HG03045 (cell line): ENCODE measurements at regions not wholly inside any gene's neighbourhood (a gene's known extent, or its start where the extent isn't known, plus 50 kb on each side); places are given as distances from the start of the nearest gene placed in this dataset.

Experiments used
- ATAC-seq: cut with Tn5 transposase; IDR thresholded peaks from one replicate; pipeline ENCODE4 v1.9.1; 2021; ENCODE audit warnings: mild to moderate bottlenecking, moderate library complexity; ENCODE audit not compliant: unreplicated experiment

DNA sequence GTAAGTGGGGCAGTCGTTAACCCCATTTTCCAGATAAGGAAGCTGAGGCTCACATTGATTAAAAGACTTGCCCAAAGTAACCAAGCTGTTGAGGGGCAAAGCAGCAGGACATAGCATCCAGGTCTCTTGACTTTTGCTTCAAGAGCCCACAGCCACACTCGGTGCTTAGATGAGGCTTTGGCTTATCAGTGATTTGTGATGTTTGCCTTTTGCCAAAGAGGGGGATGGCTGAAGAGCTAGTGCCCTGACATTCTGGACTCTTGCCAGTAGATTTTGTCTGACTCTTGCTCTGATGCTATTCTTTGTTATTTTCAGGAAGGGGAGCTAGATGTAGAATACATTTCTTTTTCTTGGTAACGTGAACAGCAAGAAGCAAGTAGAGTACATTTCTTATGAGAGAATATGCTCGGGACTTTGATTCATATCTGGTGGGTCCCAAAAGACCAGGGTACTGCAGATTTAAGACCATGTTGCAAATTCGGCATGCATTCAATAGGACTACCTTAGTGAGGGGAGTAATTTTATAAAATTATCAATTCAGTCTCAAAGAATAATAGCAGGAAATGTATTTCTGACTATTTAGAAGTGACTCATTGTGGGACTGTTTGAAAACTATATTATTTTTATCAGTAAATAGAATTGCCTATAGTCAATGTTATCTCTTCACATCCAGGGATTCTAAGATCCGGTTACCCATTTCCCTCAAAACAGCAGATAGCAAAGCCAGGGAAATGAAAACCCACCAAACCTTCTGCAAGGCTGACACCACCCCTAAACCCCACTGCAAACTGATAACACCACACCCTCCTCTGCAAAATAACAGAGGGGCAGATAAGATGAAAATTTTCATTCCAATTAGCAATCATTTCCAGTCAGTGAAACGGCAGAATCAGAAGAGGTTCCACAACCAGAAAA is 180.0 kb upstream of the BMPER start:
- ATAC-seq: no peak

GRCh38 chr7:33726582-33726981 is 178.8 kb upstream of the BMPER start:
- ATAC-seq: no peak

DNA sequence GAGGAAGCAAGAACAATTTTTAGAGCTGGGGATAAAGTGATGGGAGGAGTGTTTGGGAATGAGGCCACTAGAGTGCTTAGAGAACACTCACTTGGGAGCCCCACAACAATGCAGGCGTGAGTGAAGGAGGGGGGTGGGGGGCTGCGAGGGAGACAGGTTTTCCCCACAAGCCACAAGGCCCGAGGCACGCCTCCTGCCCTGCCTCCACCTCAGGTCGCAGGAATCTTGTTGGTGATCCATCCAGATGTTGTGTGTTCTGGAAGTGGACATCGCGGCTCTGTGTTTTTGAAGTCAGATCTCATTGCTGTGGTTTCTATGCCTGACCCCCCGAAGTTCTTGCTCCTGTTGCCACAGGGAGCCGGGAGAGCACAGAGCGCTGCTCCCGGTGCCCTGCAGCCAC is 178.0 kb upstream of the BMPER start:
- no peak for ATAC-seq

DNA sequence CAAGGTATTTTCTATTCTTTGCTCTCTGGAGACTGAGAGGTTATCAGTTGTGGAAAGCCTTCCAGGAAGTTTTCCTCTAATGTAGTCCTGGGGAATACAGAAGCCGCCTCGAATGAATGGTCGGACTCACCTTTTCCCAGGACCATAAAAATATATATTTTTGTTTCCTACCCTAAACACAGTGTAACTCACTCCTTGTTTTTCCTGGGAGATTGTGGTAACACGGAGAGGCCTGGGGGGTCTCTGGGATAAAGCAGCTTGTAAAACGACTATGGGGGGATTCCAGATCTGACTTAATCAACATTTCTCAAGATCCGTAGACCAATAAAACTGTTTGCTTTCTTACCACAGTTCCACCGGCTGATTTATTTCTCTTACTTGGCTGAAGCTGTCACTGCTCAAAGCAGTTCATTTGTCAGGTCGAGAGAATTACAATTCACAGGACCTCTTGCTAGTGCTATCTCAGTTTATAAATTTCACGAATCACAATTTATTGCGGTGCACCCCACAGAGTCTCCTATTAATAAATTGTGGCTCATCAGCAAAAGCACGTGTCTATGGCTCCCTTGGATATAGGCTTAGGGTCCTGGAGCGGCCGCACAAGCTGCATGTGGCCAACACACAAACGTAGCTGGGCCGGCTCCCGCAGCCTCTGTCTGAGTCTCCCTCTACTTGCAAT is 176.3 kb upstream of the BMPER start:
- ATAC-seq: no peak

- no peak for ATAC-seq
Measured at GRCh38 chr7:33729726-33730125, 175.6 kb upstream of the BMPER start.

DNA sequence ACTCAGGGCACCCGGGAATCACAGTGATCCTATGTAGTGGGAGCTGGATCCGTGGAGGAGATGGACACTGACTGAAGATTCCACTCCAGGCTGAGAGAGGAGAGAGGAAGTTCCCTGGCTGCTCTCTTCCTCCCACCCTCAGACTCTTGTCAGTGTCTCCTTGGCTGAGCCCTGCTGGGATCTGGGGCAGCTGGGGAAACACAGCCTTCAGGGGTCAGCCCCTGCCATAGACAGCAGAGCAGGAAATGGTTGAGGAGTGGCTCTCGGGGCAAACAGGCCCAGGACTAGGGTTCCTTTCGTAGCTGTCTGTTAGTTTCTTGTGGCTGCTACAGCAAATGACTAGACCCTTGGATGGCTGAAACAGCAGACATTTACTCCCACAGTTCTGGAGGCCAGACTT is 174.4 kb upstream of the BMPER start:
- ATAC-seq: no peak

DNA sequence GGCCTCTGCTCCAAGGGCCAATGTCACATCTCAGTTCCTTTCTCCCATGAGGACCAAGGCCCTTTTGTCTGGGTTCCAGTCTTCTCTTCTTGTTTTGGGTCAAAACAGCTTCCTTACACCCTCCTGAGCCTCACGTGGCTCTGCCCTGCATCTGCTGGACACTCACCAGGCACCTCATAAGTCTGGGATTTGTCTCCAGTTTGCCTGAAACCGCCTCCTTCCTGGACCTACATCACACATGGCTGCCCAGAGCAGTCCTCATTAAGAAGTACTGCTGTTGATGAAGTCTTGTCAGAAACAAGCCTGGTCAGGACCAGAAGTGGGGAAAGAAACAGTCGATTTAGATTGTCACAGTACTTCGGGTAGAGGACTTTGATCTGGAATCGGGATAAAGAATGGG is 173.4 kb upstream of the BMPER start:
- no peak for ATAC-seq

DNA sequence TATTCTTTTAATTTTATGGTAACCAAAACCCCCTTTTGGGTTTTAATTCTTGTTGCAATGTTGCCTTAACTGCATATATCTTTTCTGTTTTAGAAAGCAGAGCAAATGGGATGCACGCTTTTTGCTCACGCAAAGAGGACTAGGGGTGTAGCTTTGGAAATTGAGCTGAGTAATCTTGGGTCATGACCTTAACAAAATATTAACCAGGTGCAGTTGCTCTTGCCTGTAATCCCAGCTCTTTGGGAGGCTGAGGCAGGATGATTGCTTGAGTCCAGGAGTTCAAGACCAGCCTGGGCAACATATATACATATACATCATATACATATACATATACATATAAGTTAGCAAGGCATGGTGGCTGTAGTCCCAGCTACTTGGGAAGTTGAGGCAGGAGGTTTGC is 172.9 kb upstream of the BMPER start:
- ATAC-seq: no peak

DNA sequence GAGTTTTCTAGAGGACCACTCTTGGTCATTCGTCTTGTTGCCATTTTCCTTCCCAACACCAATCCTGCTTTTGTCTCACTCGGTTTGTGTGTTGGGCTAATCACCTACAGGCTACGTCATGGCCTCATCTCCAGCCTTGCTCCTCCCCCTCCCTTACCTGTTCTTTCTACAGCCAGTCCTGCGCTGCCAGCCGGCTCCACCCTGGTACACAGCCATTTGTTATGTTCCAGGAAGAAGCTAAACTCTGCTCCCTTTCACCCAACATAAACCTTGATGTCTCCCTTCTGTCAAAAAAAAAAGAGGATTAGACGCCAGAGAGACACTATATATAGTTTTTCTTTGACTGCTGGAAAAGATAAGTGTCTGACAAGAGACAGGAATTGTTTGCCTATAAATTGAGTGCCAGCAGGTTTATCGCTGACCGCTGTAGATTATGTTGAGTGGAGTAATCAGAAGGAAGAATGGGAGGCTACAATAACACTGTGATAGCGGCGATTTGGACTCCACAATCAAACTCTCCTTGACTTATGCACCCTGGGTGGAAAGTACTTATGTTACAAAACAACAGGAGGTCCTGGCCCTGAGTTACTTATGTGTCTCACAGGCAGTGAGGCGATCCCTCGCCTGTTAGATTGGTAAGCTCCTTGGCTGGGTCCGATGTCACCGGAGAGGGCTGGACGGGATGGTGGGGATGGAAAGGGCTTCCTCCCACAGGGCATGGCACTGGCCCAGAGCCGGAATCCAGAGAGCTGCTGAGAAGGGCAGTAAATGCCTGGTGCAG is 171.3 kb upstream of the BMPER start:
- no peak for ATAC-seq

DNA sequence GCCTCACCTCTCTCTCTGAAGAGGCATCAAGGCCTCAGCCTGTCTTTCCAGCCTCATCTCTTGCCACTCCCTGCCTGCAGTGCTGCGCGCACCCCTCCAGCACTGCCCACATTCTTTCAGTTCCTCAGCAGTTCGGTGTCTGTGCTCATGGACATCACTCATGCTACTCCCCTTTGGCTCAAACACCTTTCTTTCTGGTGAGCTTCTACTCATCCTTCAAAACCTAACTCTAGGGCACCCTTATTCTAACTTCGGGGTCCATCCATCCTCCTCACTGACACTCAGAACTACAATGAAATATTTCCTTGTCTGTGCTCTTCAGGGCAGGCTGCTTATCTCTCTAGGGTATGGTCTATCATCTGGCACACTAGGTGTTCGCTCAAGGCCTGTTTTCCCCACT is 169.9 kb upstream of the BMPER start:
- no peak for ATAC-seq

GRCh38 chr7:33736521-33737221 is 168.7 kb upstream of the BMPER start:
- no peak for ATAC-seq

GRCh38 chr7:33738260-33738935 is 166.9 kb upstream of the BMPER start:
- no peak for ATAC-seq

GRCh38 chr7:33739286-33739685 is 166.1 kb upstream of the BMPER start:
- ATAC-seq: no peak

- ATAC-seq: no peak
Measured at GRCh38 chr7:33742521-33742920, 162.8 kb upstream of the BMPER start.

GRCh38 chr7:33742999-33743587 is 162.2 kb upstream of the BMPER start:
- ATAC-seq: no peak

- no peak for ATAC-seq
Measured at GRCh38 chr7:33743594-33743993, 161.7 kb upstream of the BMPER start.

DNA sequence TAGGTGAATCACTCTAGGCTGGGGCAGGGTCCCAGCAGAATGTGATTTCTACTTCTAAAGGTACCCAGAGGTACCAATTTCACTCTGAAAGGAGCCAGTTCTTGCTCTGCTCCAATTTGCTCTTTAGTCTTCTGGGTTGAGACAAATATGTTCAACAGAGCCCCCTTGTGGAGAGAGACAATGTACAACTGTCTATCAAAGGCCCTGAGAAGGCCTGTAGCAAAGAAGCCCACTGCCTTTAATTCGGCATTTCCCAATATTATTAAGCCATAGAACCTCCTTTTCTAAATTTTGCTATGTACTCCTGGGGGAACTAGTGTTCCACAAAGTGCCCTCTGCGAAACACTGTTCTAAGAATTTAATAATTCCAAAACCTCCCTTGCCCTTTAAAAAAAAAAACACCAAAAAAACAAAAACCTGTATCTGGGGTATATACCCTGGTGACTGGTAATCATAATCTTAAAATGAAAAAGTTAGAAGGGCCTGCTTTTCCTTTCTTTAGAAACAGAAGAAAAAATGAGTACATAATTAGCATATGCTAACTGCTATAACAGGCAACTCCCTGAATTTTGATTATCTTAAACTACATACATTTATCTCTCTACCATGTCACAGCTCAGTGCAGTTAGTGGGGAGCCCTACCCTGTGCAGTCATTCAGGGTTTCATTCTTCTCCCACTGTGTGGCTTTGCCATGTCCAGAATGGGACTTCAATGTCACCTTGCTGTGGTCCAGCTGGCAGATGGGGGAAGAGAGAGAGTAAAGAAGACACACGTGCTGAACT is 160.9 kb upstream of the BMPER start:
- ATAC-seq: no peak

- no peak for ATAC-seq
Measured at GRCh38 chr7:33745934-33746333, 159.4 kb upstream of the BMPER start.

- no peak for ATAC-seq
Measured at GRCh38 chr7:33748793-33749192, 156.5 kb upstream of the BMPER start.
